Upper lobe of left lung (tissue), 4 donors: ENCODE measurements at regions not wholly inside any gene's neighbourhood (a gene's known extent, or its start where the extent isn't known, plus 50 kb on each side); places are given as distances from the start of the nearest gene placed in this dataset.

Experiments
- CTCF ChIP-seq, 6 experiments: fragments of 450-650 bp in 4 of 6; fragments of 200-600 bp in 2 of 6; sonication (generic) in 2 of 6; IDR thresholded peaks; one replicate each; pipeline ENCODE4 v1.5.1; 2016 to 2019; ENCODE audit warnings: antibody characterized with exemption in 6 of 6
- EP300 ChIP-seq, 4 donors: sonication (generic); formaldehyde crosslinking; IDR thresholded peaks; one replicate each; pipeline ENCODE4 v1.5.1; 2017; ENCODE audit warnings: antibody characterized with exemption in 4 of 4, control low read depth in 2 of 4
- POLR2A ChIP-seq, 4 donors: fragments of 450-650 bp; IDR thresholded peaks; one replicate each; pipeline ENCODE4 v1.5.1; 2016 to 2017; ENCODE audit warnings: antibody characterized with exemption in 4 of 4, mild to moderate bottlenecking in 2 of 4
- POLR2AphosphoS5 ChIP-seq, 2 donors: sonication (generic); formaldehyde crosslinking; IDR thresholded peaks; one replicate each; pipeline ENCODE4 v1.5.1; 2017; ENCODE audit warnings: antibody characterized with exemption in 2 of 2

- TF ChIP-seq CTCF (IDR thresholded peaks at IDR 0.05) (no peak), POLR2A (IDR thresholded peaks at IDR 0.05) (no peak), POLR2AphosphoS5 (IDR thresholded peaks at IDR 0.05) (no peak), EP300 (IDR thresholded peaks at IDR 0.05) (no peak)
These were observed 227.5 kb upstream of the KCNMB2 start for GRCh38 chr3:178308771-178309170.
